Thoracic aorta (tissue), 2 donors: ENCODE measurements at regions not wholly inside any gene's neighbourhood (a gene's known extent, or its start where the extent isn't known, plus 50 kb on each side); places are given as distances from the start of the nearest gene placed in this dataset.

Experiments
- ATAC-seq: fragments of 150-250 bp; one replicate; pipeline ENCODE4 v1.8.0; 2017; ENCODE audit warnings: low read depth; ENCODE audit not compliant: insufficient number of reproducible peaks, low FRiP score
- DNase-seq: peaks from one replicate; pipeline ENCODE4 v3.0.0-alpha.2; 2020; ENCODE audit warnings: low spot score
- H3K27ac ChIP-seq, 2 donors: fragments of 200-600 bp; sonication (generic); 1 replicate in 1 of 2; 2 replicates in 1 of 2; pipeline ENCODE4 v1.5.1; 2016; ENCODE audit warnings: mild to moderate bottlenecking in 2 of 2, moderate library complexity in 2 of 2
- H3K27me3 ChIP-seq: fragments of 200-600 bp; sonication (generic); replicated peaks from 2 replicates; pipeline ENCODE4 v1.6.0; 2016; ENCODE audit warnings: mild to moderate bottlenecking; ENCODE audit not compliant: insufficient read depth
- H3K36me3 ChIP-seq: fragments of 200-600 bp; sonication (generic); one replicate; pipeline ENCODE4 v1.5.1; 2016
- H3K4me1 ChIP-seq, 2 donors: fragments of 200-600 bp; sonication (generic); 1 replicate in 1 of 2; 2 replicates in 1 of 2; pipeline versions ENCODE4 v1.5.1 to v1.6.0; 2016; ENCODE audit warnings: low read depth in 2 of 2, mild to moderate bottlenecking in 1 of 2; ENCODE audit not compliant: control insufficient read depth in 1 of 2
- H3K4me3 ChIP-seq: fragments of 200-600 bp; sonication (generic); 2 replicates; pipeline ENCODE4 v1.5.1; 2016; ENCODE audit warnings: mild to moderate bottlenecking
- H3K9me3 ChIP-seq: fragments of 200-600 bp; sonication (generic); 2 replicates; pipeline ENCODE4 v1.5.1; 2016
- CTCF ChIP-seq: fragments of 200-600 bp; sonication (generic); IDR thresholded peaks from one replicate; pipeline ENCODE4 v1.5.1; 2019; ENCODE audit warnings: antibody characterized with exemption

GRCh38 chr4:152029631-152030030 lies 268.8 kb upstream of the GATB start:
- TF ChIP-seq CTCF, result no peak
- Histone ChIP-seq H3K4me3 (no peak overlapping the region), H3K27ac (no peak overlapping the region), H3K9me3 (no peaks in the 10 kb centered on the region), H3K27me3 (no peaks in the 10 kb centered on the region), H3K36me3 (no peaks in the 10 kb centered on the region), H3K4me1 (peaks cover 0 to 10% of the 10 kb centered on the region in 2 donors)
- ATAC-seq (no peak), DNase-seq (no peak)

GRCh38 chr4:152028131-152028530 lies 267.3 kb upstream of the GATB start:
- no peak for TF ChIP-seq CTCF
- ATAC-seq (no peak), DNase-seq (no peak)
- peaks cover 0 to 7% of the 10 kb centered on the region in 2 donors for H3K4me1 ChIP-seq
- H3K4me3 ChIP-seq, result no peak overlapping the region
- H3K9me3 ChIP-seq, result no peaks in the 10 kb centered on the region
- H3K36me3 ChIP-seq, result no peaks in the 10 kb centered on the region
- H3K27me3 ChIP-seq, result no peaks in the 10 kb centered on the region
- no peak overlapping the region for H3K27ac ChIP-seq

DNA sequence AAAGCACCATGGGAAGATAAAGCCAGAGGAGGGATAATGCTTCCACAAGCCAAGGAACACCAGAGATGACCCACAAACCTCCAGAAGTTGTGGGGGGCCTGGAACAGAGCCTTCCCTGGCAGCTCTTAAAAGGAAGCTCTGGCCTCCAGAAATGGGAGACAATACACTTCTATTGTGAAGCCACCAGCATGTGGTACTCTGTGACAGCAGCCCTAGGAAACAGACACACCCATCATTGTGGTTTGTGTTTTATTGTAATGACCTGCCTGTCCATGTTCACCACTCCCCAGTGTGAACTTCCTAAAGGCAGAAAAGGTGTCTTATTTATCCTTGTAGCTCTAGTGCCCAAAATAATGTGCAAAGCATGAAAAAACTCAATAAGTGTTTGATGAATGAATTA lies 264.1 kb upstream of the GATB start:
- Histone ChIP-seq H3K4me1 (no peaks in the 10 kb centered on the region), H3K36me3 (no peaks in the 10 kb centered on the region), H3K4me3 (no peak overlapping the region), H3K27me3 (no peaks in the 10 kb centered on the region), H3K27ac (no peak overlapping the region), H3K9me3 (no peaks in the 10 kb centered on the region)
- DNase-seq, result no peak
- no peak for TF ChIP-seq CTCF
- ATAC-seq, result no peak

DNA sequence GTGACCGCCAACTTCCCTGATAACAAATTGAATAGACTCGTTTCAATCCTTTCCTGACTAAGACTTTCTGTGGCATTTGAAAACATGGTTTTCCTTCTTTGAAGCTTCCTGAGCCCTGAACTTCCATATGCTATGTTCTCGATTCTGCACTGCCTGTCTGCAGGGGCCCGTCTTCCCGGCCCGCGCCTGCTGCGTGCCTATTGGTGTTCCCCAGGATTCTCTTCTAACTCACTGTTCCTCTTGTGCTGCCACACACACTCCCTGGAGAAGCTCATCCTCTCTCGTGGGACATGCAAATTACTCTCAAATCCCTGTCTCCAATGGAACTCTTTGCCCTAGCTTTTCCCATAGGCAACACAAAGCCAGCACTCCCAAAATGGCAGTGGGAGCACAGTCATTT lies 262.9 kb upstream of the GATB start:
- no peaks in the 10 kb centered on the region for H3K36me3 ChIP-seq
- no peak for ATAC-seq
- H3K4me3 ChIP-seq, result no peak overlapping the region
- H3K27me3 ChIP-seq, result no peaks in the 10 kb centered on the region
- DNase-seq, result no peak
- no peaks in the 10 kb centered on the region for H3K9me3 ChIP-seq
- H3K4me1 ChIP-seq, result no peaks in the 10 kb centered on the region
- H3K27ac ChIP-seq, result no peak overlapping the region
- no peak for TF ChIP-seq CTCF

- no peaks in the 10 kb centered on the region for H3K9me3 ChIP-seq
- H3K36me3 ChIP-seq, result no peaks in the 10 kb centered on the region
- no peak for TF ChIP-seq CTCF
- no peaks in the 10 kb centered on the region for H3K4me1 ChIP-seq
- H3K27ac ChIP-seq, result no peak overlapping the region
- ATAC-seq, result no peak
- DNase-seq, result no peak
- H3K4me3 ChIP-seq, result no peak overlapping the region
- H3K27me3 ChIP-seq, result no peaks in the 10 kb centered on the region
Measured at GRCh38 chr4:152022543-152022942, 261.7 kb upstream of the GATB start.
